A549 (cell line): ENCODE measurements at regions not wholly inside any gene's neighbourhood (a gene's known extent, or its start where the extent isn't known, plus 50 kb on each side); places are given as distances from the start of the nearest gene placed in this dataset.
"Not testable (repeated sequence)": the region's sequence is repeated elsewhere in the genome, so short reads cannot be mapped to it uniquely, and the experiment has no call there.

ENCODE experiments used
- ATAC-seq, 2 experiments: fragments of 200-7000 bp in 1 of 2; fragments of >200 bp in 1 of 2; cut with Nextera tagmentation in 1 of 2; cut with Tn5 transposase in 1 of 2; 3 replicates each; pipeline versions ENCODE4 v1.8.0 to v1.9.1; 2018 to 2020; ENCODE audit warnings: mild to moderate bottlenecking in 1 of 2, moderate library complexity in 1 of 2
- CTCF ChIA-PET: fragments of 300-600 bp; sonication (Branson Sonifier 250); formaldehyde crosslinking; extraction: SDS; loops from one replicate; lab custom pipeline; 2021; ENCODE audit warnings: antibody characterized with exemption, inconsistent platforms; lab: Yijun Ruan, JAX
- POLR2A ChIA-PET: fragments of 350-600 bp; formaldehyde crosslinking; extraction: SDS; loops from one replicate; lab custom pipeline; 2021; ENCODE audit warnings: antibody characterized with exemption, inconsistent platforms; lab: Yijun Ruan, JAX
- DNase-seq, 2 experiments: peaks; one replicate each; pipeline versions ENCODE4 v3.0.0 to v3.0.0-alpha.2; 2011 to 2016; ENCODE audit warnings: low read depth in 1 of 2, low spot score in 1 of 2
- FAIRE-seq: peaks from 2 replicates; lab custom pipeline; 2011; peaks lifted over from hg19 to GRCh38; lab: Jason Lieb, UNC
- H3K27ac ChIP-seq, 2 experiments: fragments of >200 bp; sonication (Bioruptor Twin); formaldehyde crosslinking; 3 replicates each; pipeline ENCODE4 v1.5.1; 2016 to 2017
- H3K4me1 ChIP-seq: fragments of >200 bp; sonication (Bioruptor Twin); formaldehyde crosslinking; 3 replicates; pipeline ENCODE4 v1.6.1; 2016
- H3K4me2 ChIP-seq: fragments of >200 bp; sonication (Bioruptor Twin); formaldehyde crosslinking; 3 replicates; pipeline ENCODE4 v1.6.1; 2016
- H3K4me3 ChIP-seq: fragments of >200 bp; sonication (Bioruptor Twin); formaldehyde crosslinking; 3 replicates; pipeline ENCODE4 v1.5.1; 2016
- H3K9me3 ChIP-seq: fragments of >200 bp; sonication (Bioruptor Twin); formaldehyde crosslinking; 3 replicates; pipeline ENCODE4 v1.6.1; 2016
- BHLHE40 ChIP-seq: IDR thresholded peaks from 2 replicates; pipeline ENCODE4 v1.6.1; 2012; ENCODE audit warnings: low read depth, low read length, inconsistent platforms
- EHMT2 ChIP-seq: fragments of 200-600 bp; sonication (generic); IDR thresholded peaks from 2 replicates; pipeline ENCODE4 v1.6.1; 2016; ENCODE audit warnings: antibody characterized with exemption, low read depth, mild to moderate bottlenecking, moderate library complexity
- EP300 ChIP-seq, 2 experiments: fragments of >200 bp; sonication (Bioruptor Twin); formaldehyde crosslinking; IDR thresholded peaks; 2 replicates in 1 of 2; 3 replicates in 1 of 2; pipeline ENCODE4 v1.6.1; 2016 to 2017
- FOSB ChIP-seq: fragments of 250-450 bp; sonication (Bioruptor Pico); IDR thresholded peaks from 2 replicates; pipeline ENCODE4 v1.5.0; 2020; ENCODE audit warnings: mild to moderate bottlenecking, moderate library complexity
- HEYL ChIP-seq: fragments of 250-450 bp; sonication (Bioruptor Pico); IDR thresholded peaks from 2 replicates; pipeline ENCODE4 v1.8.0; 2021; ENCODE audit warnings: mild to moderate bottlenecking, moderate library complexity
- MAFK ChIP-seq: fragments of 450-650 bp; IDR thresholded peaks from 2 replicates; pipeline ENCODE4 v1.6.1; 2014; ENCODE audit not compliant: partially characterized antibody
- MAX ChIP-seq: IDR thresholded peaks from 2 replicates; pipeline ENCODE4 v1.6.1; 2012
- REST ChIP-seq: fragments of 200-600 bp; sonication (generic); IDR thresholded peaks from 2 replicates; pipeline ENCODE4 v1.6.1; 2016; ENCODE audit warnings: antibody characterized with exemption, mild to moderate bottlenecking, moderate library complexity
- SMC3 ChIP-seq: fragments of >200 bp; sonication (Bioruptor Twin); formaldehyde crosslinking; IDR thresholded peaks from 3 replicates; pipeline ENCODE4 v1.6.1; 2018; ENCODE audit warnings: inconsistent platforms
- SREBF2 ChIP-seq: fragments of 450-650 bp; IDR thresholded peaks from 2 replicates; pipeline ENCODE4 v1.6.1; 2014; ENCODE audit warnings: mild to moderate bottlenecking, moderate library complexity
- WGBS: methylation state at CpG from one replicate; pipeline ENCODE4 v1.1.6; 2017; ENCODE audit errors: missing lambda C conversion rate; 5-methylcytosine and 5-hydroxymethylcytosine counted together
- TF ChIP-seq, protein P1 (sequence below): fragments of >200 bp; sonication (Bioruptor Twin); formaldehyde crosslinking; IDR thresholded peaks from 3 replicates; pipeline ENCODE4 v1.6.1; 2016
- TF ChIP-seq, protein P2 (sequence below): fragments of 250-450 bp; sonication (Bioruptor Pico); IDR thresholded peaks from 2 replicates; pipeline ENCODE4 v1.5.0; 2021; ENCODE audit warnings: mild to moderate bottlenecking, moderate library complexity, borderline replicate concordance

GRCh38 chr14:38605193-38606114 is 349.6 kb upstream of the CLEC14A start:
- FAIRE-seq = no peak
- POLR2A ChIA-PET = no interaction called here
- no peak for ATAC-seq

DNA sequence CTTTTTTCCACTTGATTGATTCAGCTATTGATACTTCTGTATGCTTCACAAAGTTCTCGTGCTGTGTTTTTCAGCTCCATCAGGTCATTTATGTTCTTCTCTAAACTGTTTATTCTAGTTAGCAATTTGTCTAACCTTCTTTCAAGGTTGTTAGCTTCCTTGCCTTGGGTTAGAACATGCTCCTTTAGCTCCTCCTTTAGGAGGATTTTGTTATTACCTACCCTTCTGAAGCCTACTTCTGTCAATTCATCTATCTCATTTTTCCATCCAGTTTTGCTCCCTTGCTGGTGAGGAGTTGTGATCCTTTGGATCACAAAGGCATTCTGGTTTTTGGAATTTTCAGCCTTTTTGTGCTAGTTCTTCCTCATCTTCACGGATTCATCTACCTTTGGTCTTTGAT is 344.7 kb upstream of the CLEC14A start:
- CTCF ChIA-PET = interaction anchor here (1.3 kb wide), 1 partner anchor 414 kb away, joined by 3 read pairs; no protein-coding TSS in a partner anchor
- H3K9me3 ChIP-seq, H3K4me1 ChIP-seq, H3K4me3 ChIP-seq, ATAC-seq, POLR2A ChIA-PET, DNase-seq, FAIRE-seq, H3K4me2 ChIP-seq, H3K27ac ChIP-seq: not testable (repeated sequence)
- WGBS = 1% methylated on average over 2 of the region's 2 CpGs

More at GRCh38 chr14:38605193-38606114, 349.6 kb upstream of the CLEC14A start:
- no peak overlapping the region for H3K27ac ChIP-seq
- 2% methylated on average over 3 of the region's 3 CpGs for WGBS
- TF ChIP-seq MAFK (peak; percentile 25), REST (no peak), HEYL (CRISPR knock-in tag) (no peak), SMC3 (0 out of 3 replicates have a peak, but pooled peaks have one; percentile 9), EHMT2 (no peak)
- TF ChIP-seq, all 56 proteins: peak for 2
- no peaks in the 10 kb centered on the region for H3K4me1 ChIP-seq
- H3K4me3 ChIP-seq = no peak overlapping the region
- no peaks in the 10 kb centered on the region for H3K9me3 ChIP-seq
- no peak for DNase-seq
- CTCF ChIA-PET = interaction anchor here (0.7 kb wide), 1 partner anchor 15 kb away, joined by 3 read pairs; no protein-coding TSS in a partner anchor
- H3K4me2 ChIP-seq = no peak overlapping the region

- FAIRE-seq (no peak), ATAC-seq (no peak), DNase-seq (no peak)
- WGBS = 33% methylated on average over 4 of the region's 4 CpGs
- Histone ChIP-seq H3K4me3 (no peak overlapping the region), H3K9me3 (no peaks in the 10 kb centered on the region), H3K4me2 (no peak overlapping the region), H3K27ac (no peak overlapping the region), H3K4me1 (no peaks in the 10 kb centered on the region)
- CTCF ChIA-PET = no interaction called here
- no peak for TF ChIP-seq FOSB (CRISPR knock-in tag)
- no peak for TF ChIP-seq EP300 (IDR thresholded peaks at IDR 0.05)
- no peak for TF ChIP-seq MAFK
- TF ChIP-seq BHLHE40 = no peak
- TF ChIP-seq, protein P1, sequence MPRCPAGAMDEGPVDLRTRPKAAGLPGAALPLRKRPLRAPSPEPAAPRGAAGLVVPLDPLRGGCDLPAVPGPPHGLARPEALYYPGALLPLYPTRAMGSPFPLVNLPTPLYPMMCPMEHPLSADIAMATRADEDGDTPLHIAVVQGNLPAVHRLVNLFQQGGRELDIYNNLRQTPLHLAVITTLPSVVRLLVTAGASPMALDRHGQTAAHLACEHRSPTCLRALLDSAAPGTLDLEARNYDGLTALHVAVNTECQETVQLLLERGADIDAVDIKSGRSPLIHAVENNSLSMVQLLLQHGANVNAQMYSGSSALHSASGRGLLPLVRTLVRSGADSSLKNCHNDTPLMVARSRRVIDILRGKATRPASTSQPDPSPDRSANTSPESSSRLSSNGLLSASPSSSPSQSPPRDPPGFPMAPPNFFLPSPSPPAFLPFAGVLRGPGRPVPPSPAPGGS = no peak
- TF ChIP-seq MAX = no peak
- TF ChIP-seq SREBF2 = no peak
- TF ChIP-seq, protein P2, sequence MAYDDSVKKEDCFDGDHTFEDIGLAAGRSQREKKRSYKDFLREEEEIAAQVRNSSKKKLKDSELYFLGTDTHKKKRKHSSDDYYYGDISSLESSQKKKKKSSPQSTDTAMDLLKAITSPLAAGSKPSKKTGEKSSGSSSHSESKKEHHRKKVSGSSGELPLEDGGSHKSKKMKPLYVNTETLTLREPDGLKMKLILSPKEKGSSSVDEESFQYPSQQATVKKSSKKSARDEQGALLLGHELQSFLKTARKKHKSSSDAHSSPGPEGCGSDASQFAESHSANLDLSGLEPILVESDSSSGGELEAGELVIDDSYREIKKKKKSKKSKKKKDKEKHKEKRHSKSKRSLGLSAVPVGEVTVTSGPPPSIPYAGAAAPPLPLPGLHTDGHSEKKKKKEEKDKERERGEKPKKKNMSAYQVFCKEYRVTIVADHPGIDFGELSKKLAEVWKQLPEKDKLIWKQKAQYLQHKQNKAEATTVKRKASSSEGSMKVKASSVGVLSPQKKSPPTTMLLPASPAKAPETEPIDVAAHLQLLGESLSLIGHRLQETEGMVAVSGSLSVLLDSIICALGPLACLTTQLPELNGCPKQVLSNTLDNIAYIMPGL (CRISPR knock-in tag) = no peak
- POLR2A ChIA-PET = no interaction called here
These were observed 337.6 kb upstream of the CLEC14A start for GRCh38 chr14:38593476-38593875.
